PFSK-1 (cell line): ENCODE measurements at regions not wholly inside any gene's neighbourhood (a gene's known extent, or its start where the extent isn't known, plus 50 kb on each side); places are given as distances from the start of the nearest gene placed in this dataset.

Source experiments
- FOXP2 ChIP-seq: optimal IDR thresholded peaks from 2 replicates; pipeline ENCODE3; 2011; ENCODE audit warnings: borderline replicate concordance, control low read depth, inconsistent platforms; ENCODE audit not compliant: insufficient read depth; ENCODE audit errors: extremely low read length, extremely low read depth
- SIN3A ChIP-seq: IDR thresholded peaks from 2 replicates; pipeline ENCODE4 v1.6.1; 2012; ENCODE audit warnings: mild to moderate bottlenecking, low read length, moderate library complexity, borderline replicate concordance; ENCODE audit not compliant: insufficient read depth
- TAF1 ChIP-seq: IDR thresholded peaks from 2 replicates; pipeline ENCODE4 v1.6.1; 2012; ENCODE audit warnings: low read length, control low read depth, borderline replicate concordance; ENCODE audit not compliant: insufficient read depth

- TF ChIP-seq SIN3A (no peak), TAF1 (no peak), FOXP2 (no peak)
These were observed 1229.5 kb upstream of the CDH6 start for GRCh38 chr5:29963956-29964355.
